IPS DF 4.7 (cell line): ENCODE measurements at regions not wholly inside any gene's neighbourhood (a gene's known extent, or its start where the extent isn't known, plus 50 kb on each side); places are given as distances from the start of the nearest gene placed in this dataset.
"Not testable (repeated sequence)": the region's sequence is repeated elsewhere in the genome, so short reads cannot be mapped to it uniquely, and the experiment has no call there.

Source experiments
- DNase-seq: peaks from one replicate; pipeline ENCODE4 v3.0.0-alpha.2; 2013; ENCODE audit warnings: low spot score; ENCODE audit errors: extremely low read depth

- DNase-seq = no peak
Observed at GRCh38 chr4:126630230-126630629, 1002.5 kb upstream of the INTU start.

GRCh38 chr4:126633306-126633705 is 999.5 kb upstream of the INTU start:
- DNase-seq = no peak

GRCh38 chr4:126637706-126638105 is 995.1 kb upstream of the INTU start:
- DNase-seq = no peak

GRCh38 chr4:126647320-126647719 is 985.4 kb upstream of the INTU start:
- no peak for DNase-seq

- no peak for DNase-seq
Observed at GRCh38 chr4:126647756-126648397, 984.9 kb upstream of the INTU start.

GRCh38 chr4:126658411-126658810 is 974.3 kb upstream of the INTU start:
- no peak for DNase-seq

- DNase-seq = no peak
Observed at GRCh38 chr4:126661194-126661593, 971.6 kb upstream of the INTU start.

GRCh38 chr4:126664839-126665238 is 967.9 kb upstream of the INTU start:
- DNase-seq = no peak

- not testable (repeated sequence) for DNase-seq
Observed at GRCh38 chr4:126670038-126670437, 962.7 kb upstream of the INTU start.

GRCh38 chr4:126678618-126679017 is 954.1 kb upstream of the INTU start:
- no peak for DNase-seq

- no peak for DNase-seq
Observed at GRCh38 chr4:126679303-126679702, 953.5 kb upstream of the INTU start.

- DNase-seq = no peak
Observed at GRCh38 chr4:126682250-126682649, 950.5 kb upstream of the INTU start.

- no peak for DNase-seq
Observed at GRCh38 chr4:126686491-126686890, 946.3 kb upstream of the INTU start.

- no peak for DNase-seq
Observed at GRCh38 chr4:126687655-126688358, 945.0 kb upstream of the INTU start.

- DNase-seq = no peak
Observed at GRCh38 chr4:126691797-126692196, 941.0 kb upstream of the INTU start.

- no peak for DNase-seq
Observed at GRCh38 chr4:126697748-126698147, 935.0 kb upstream of the INTU start.

GRCh38 chr4:126698224-126698623 is 934.5 kb upstream of the INTU start:
- DNase-seq = no peak

- no peak for DNase-seq
Observed at GRCh38 chr4:126701756-126702155, 931.0 kb upstream of the INTU start.

GRCh38 chr4:126702747-126703146 is 930.0 kb upstream of the INTU start:
- DNase-seq = no peak

- DNase-seq = no peak
Observed at GRCh38 chr4:126705266-126705665, 927.5 kb upstream of the INTU start.

GRCh38 chr4:126708716-126709115 is 924.0 kb upstream of the INTU start:
- DNase-seq = no peak

- no peak for DNase-seq
Observed at GRCh38 chr4:126710935-126711334, 921.8 kb upstream of the INTU start.

- no peak for DNase-seq
Observed at GRCh38 chr4:126715067-126715466, 917.7 kb upstream of the INTU start.
